Endothelial cell of umbilical vein (primary cell): ENCODE measurements at regions not wholly inside any gene's neighbourhood (a gene's known extent, or its start where the extent isn't known, plus 50 kb on each side); places are given as distances from the start of the nearest gene placed in this dataset.

ENCODE experiments used
- BruUV-seq: library from RNA; stranded (reverse); fragments of 400-500 nt; replicated peaks from 2 replicates; lab custom pipeline; 2021; lab: Mats Ljungman, UMichigan
- CTCF ChIA-PET: fragments of 300-600, 350-600 bp; sonication (Branson Sonifier 250); formaldehyde crosslinking; loops from one replicate; lab custom pipeline; 2021; ENCODE audit warnings: antibody characterized with exemption, inconsistent platforms; lab: Charles Lee
- POLR2A ChIA-PET: fragments of 300-600, 350-600 bp; sonication (Branson Sonifier 250); formaldehyde crosslinking; loops from one replicate; lab custom pipeline; 2021; ENCODE audit warnings: antibody characterized with exemption, inconsistent platforms; lab: Charles Lee
- DNase-seq: peaks from one replicate; pipeline ENCODE4 v3.0.0-alpha.2; 2011; ENCODE audit warnings: low read depth, low spot score
- FAIRE-seq: peaks from 2 replicates; lab custom pipeline; 2011; peaks lifted over from hg19 to GRCh38; lab: Jason Lieb, UNC
- H2AFZ ChIP-seq: 2 replicates; pipeline ENCODE4 v1.6.0; 2012; ENCODE audit warnings: low read depth, low read length, control low read depth, inconsistent platforms
- H3K27ac ChIP-seq: 2 replicates; pipeline ENCODE4 v1.5.1; 2011; ENCODE audit warnings: low read depth, mild to moderate bottlenecking, control low read depth, low read length, moderate library complexity; ENCODE audit not compliant: insufficient read depth
- H3K27me3 ChIP-seq, 2 experiments: 2 replicates each; pipeline versions ENCODE4 v1.6.0 to v1.6.1; 2011; ENCODE audit warnings: low read length in 2 of 2, mixed read lengths in 1 of 2; ENCODE audit not compliant: control insufficient read depth in 2 of 2, insufficient read depth in 2 of 2
- H3K36me3 ChIP-seq, 2 experiments: 2 replicates in 1 of 2; 3 replicates in 1 of 2; pipeline ENCODE4 v1.5.1; 2011; ENCODE audit warnings: low read length in 2 of 2, mild to moderate bottlenecking in 1 of 2, moderate library complexity in 1 of 2; ENCODE audit not compliant: control insufficient read depth in 2 of 2, insufficient read depth in 2 of 2; ENCODE audit errors: extremely low read depth in 1 of 2
- H3K4me1 ChIP-seq: 3 replicates; pipeline ENCODE4 v1.5.1; 2011; ENCODE audit warnings: mild to moderate bottlenecking, low read length; ENCODE audit not compliant: control insufficient read depth, insufficient read depth; ENCODE audit errors: extremely low read depth
- H3K4me2 ChIP-seq: 2 replicates; pipeline ENCODE4 v1.6.1; 2011; ENCODE audit warnings: low read length, control low read depth, mixed read lengths; ENCODE audit not compliant: insufficient read depth
- H3K4me3 ChIP-seq, 3 experiments: fragments of 200-600 bp in 1 of 3; sonication (generic), shearing (Covaris generic) in 1 of 3; replicated peaks in 1 of 3; 2 replicates each; pipeline ENCODE4 v1.5.1; 2011 to 2016; ENCODE audit warnings: control low read depth in 3 of 3, low read length in 3 of 3, mild to moderate bottlenecking in 2 of 3, inconsistent platforms in 1 of 3, low read depth in 1 of 3, moderate library complexity in 1 of 3; ENCODE audit not compliant: insufficient read depth in 1 of 3
- H3K79me2 ChIP-seq: 2 replicates; pipeline ENCODE4 v1.6.0; 2012; ENCODE audit warnings: low read length, inconsistent platforms; ENCODE audit not compliant: control insufficient read depth, insufficient read depth
- H3K9ac ChIP-seq: replicated peaks from 2 replicates; pipeline ENCODE3; 2011; ENCODE audit warnings: low read length, control low read depth; ENCODE audit not compliant: insufficient read depth; ENCODE audit errors: extremely low read depth
- H3K9me1 ChIP-seq: replicated peaks from 3 replicates; pipeline ENCODE4 v1.6.0; 2011; ENCODE audit warnings: mild to moderate bottlenecking, low read length; ENCODE audit not compliant: control insufficient read depth, insufficient read depth; ENCODE audit errors: extremely low read depth
- H3K9me3 ChIP-seq: replicated peaks from 2 replicates; pipeline ENCODE4 v1.5.1; 2012; ENCODE audit warnings: low read length, inconsistent platforms; ENCODE audit not compliant: control insufficient read depth, insufficient read depth
- H4K20me1 ChIP-seq: replicated peaks from 2 replicates; pipeline ENCODE3; 2011; ENCODE audit warnings: mild to moderate bottlenecking, low read length; ENCODE audit not compliant: control insufficient read depth, insufficient read depth; ENCODE audit errors: extremely low read depth
- CTCF ChIP-seq, 2 donors: IDR thresholded peaks; 1 replicate in 1 of 2; 2 replicates in 1 of 2; pipeline ENCODE4 v1.5.1; 2011; ENCODE audit warnings: low read length in 2 of 2, mild to moderate bottlenecking in 2 of 2, moderate library complexity in 2 of 2, control low read depth in 1 of 2, inconsistent platforms in 1 of 2, low read depth in 1 of 2; ENCODE audit not compliant: insufficient read depth in 1 of 2; ENCODE audit errors: extremely low read depth in 1 of 2
- EZH2 ChIP-seq: IDR thresholded peaks from 2 replicates; pipeline ENCODE4 v1.6.1; 2012; ENCODE audit warnings: borderline replicate concordance, low read depth, mild to moderate bottlenecking, moderate library complexity, low read length, inconsistent platforms; ENCODE audit not compliant: severe bottlenecking
- FOS ChIP-seq: IDR thresholded peaks from 2 replicates; pipeline ENCODE4 v1.6.1; 2011; ENCODE audit warnings: mild to moderate bottlenecking, low read length, moderate library complexity, borderline replicate concordance; ENCODE audit not compliant: insufficient read depth
- GATA2 ChIP-seq: IDR thresholded peaks from 2 replicates; pipeline ENCODE4 v1.7.0; 2011; ENCODE audit warnings: low read depth, mild to moderate bottlenecking, moderate library complexity, mixed read lengths, low read length; ENCODE audit not compliant: insufficient read length, insufficient read depth
- JUN ChIP-seq: IDR thresholded peaks from 2 replicates; pipeline ENCODE4 v1.6.1; 2011; ENCODE audit warnings: borderline replicate concordance, low read depth; ENCODE audit not compliant: insufficient read length, insufficient read depth
- MAX ChIP-seq: IDR thresholded peaks from 2 replicates; pipeline ENCODE4 v1.6.1; 2011; ENCODE audit not compliant: insufficient read depth, insufficient read length
- MYC ChIP-seq: IDR thresholded peaks from one replicate; pipeline ENCODE4 v1.6.1; 2011; ENCODE audit warnings: mild to moderate bottlenecking, low read depth, low read length
- POLR2A ChIP-seq: IDR thresholded peaks from 2 replicates; pipeline ENCODE4 v1.6.1; 2012; ENCODE audit warnings: low read depth, mild to moderate bottlenecking, control low read depth, low read length
- POLR2AphosphoS5 ChIP-seq: IDR thresholded peaks from 2 replicates; pipeline ENCODE4 v1.6.1; 2012; ENCODE audit warnings: low read depth, mild to moderate bottlenecking, control low read depth, low read length, moderate library complexity; ENCODE audit not compliant: insufficient read depth
- dilution Hi-C: fragments of 300-500 bp; cut with MboI; formaldehyde crosslinking; loops from one replicate; pipeline ENCODE4 v1.15.0; 2019; ENCODE audit warnings: low sequenced_read_pairs; ENCODE audit not compliant: extremely low pct_ligation_motif_present
- intact Hi-C: fragments of 100-400 bp; cut with micrococcal nuclease; formaldehyde crosslinking; loops from one replicate; pipeline ENCODE4 v1.10.0; 2022

DNA sequence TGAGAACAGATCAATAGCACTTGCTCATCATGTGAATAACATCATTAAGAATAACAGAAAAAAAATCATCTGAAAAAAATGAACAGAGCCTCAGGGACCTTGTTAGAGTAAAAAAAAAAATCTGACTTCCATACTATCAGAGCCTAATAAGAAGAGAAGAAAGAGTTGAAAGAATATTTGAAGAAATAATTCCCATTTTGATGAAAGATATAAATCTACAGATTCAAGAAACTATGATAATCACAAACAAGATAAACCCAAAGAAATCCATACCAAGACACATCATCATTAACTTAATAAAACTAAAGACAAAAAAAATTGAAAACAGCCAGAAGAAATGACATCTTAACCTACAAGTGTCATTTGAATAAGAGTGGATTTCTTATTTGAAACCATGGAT, 134.4 kb downstream of the BMS1 start:
- no peaks in the 10 kb centered on the region for H3K27me3 ChIP-seq
- no peaks in the 10 kb centered on the region for H3K9me3 ChIP-seq
- BruUV-seq, result no TSS peak
- ChIA-PET POLR2A (no interaction called here), CTCF (no interaction called here)
- H3K79me2 ChIP-seq, result no peaks in the 10 kb centered on the region
- intact Hi-C loops (no loop called here), dilution Hi-C loops (no loop called here)
- DNase-seq (no peak), FAIRE-seq (no peak)
- no peaks in the 10 kb centered on the region for H4K20me1 ChIP-seq
- TF ChIP-seq MAX (no peak), POLR2A (no peak)
- H3K36me3 ChIP-seq, result no peaks in the 10 kb centered on the region
- no peak overlapping the region for H3K27ac ChIP-seq
- H3K4me1 ChIP-seq, result no peaks in the 10 kb centered on the region
- no peak overlapping the region for H3K4me2 ChIP-seq
- no peak overlapping the region for H3K4me3 ChIP-seq
- H3K9ac ChIP-seq, result no peak overlapping the region
- H2AFZ ChIP-seq, result no peak overlapping the region
- H3K9me1 ChIP-seq, result no peaks in the 10 kb centered on the region

- POLR2A ChIA-PET, result no interaction called here
- H3K79me2 ChIP-seq, result no peaks in the 10 kb centered on the region
- intact Hi-C loops, result no loop called here
- no peaks in the 10 kb centered on the region for H3K27me3 ChIP-seq
- H3K9me1 ChIP-seq, result no peaks in the 10 kb centered on the region
- no peak overlapping the region for H3K4me2 ChIP-seq
- no peak overlapping the region for H3K9ac ChIP-seq
- no peak overlapping the region for H2AFZ ChIP-seq
- H3K4me1 ChIP-seq, result no peaks in the 10 kb centered on the region
- BruUV-seq, result no TSS peak
- TF ChIP-seq FOS (no peak), JUN (no peak), MAX (no peak), CTCF (IDR thresholded peaks at IDR 0.05; ENCODE audit: extremely low read depth in 1 of 2, insufficient read depth in 1 of 2, low read depth in 1 of 2, low read length in 2 of 2) (no peak), GATA2 (no peak), POLR2AphosphoS5 (no peak), EZH2 (no peak), MYC (no peak), POLR2A (no peak)
- H3K4me3 ChIP-seq, result no peak overlapping the region
- no peaks in the 10 kb centered on the region for H3K9me3 ChIP-seq
- FAIRE-seq, result no peak
- DNase-seq, result no peak
- dilution Hi-C loops, result no loop called here
- H4K20me1 ChIP-seq, result no peaks in the 10 kb centered on the region
- CTCF ChIA-PET, result no interaction called here
- no peaks in the 10 kb centered on the region for H3K36me3 ChIP-seq
- no peak overlapping the region for H3K27ac ChIP-seq
Measured at GRCh38 chr10:42917821-42918220, 135.2 kb downstream of the BMS1 start.
